GM12878 (cell line): ENCODE measurements at regions not wholly inside any gene's neighbourhood (a gene's known extent, or its start where the extent isn't known, plus 50 kb on each side); places are given as distances from the start of the nearest gene placed in this dataset.

Experiments used
- ATAC-seq: fragments of 200-7000 bp; cut with Tn5 transposase; 3 replicates; pipeline ENCODE4 v1.9.1; 2020; ENCODE audit warnings: mild to moderate bottlenecking, moderate library complexity
- BruUV-seq: library from RNA; stranded (reverse); fragments of 400-500 nt; replicated peaks from 2 replicates; lab custom pipeline; 2021; lab: Mats Ljungman, UMichigan
- CTCF ChIA-PET: fragments of 300-600 bp; sonication (Branson Sonifier 250); formaldehyde crosslinking; extraction: SDS; loops from one replicate; lab custom pipeline; 2021; ENCODE audit warnings: inconsistent platforms; lab: Yijun Ruan, JAX
- POLR2A ChIA-PET: fragments of 350-600 bp; formaldehyde crosslinking; extraction: SDS; loops from one replicate; lab custom pipeline; 2021; ENCODE audit warnings: inconsistent platforms; lab: Charles Lee
- RAD21 ChIA-PET: fragments of 300-600 bp; sonication (Branson Sonifier 250); formaldehyde crosslinking; loops from one replicate; lab custom pipeline; 2023; ENCODE audit warnings: antibody characterized with exemption; ENCODE audit not compliant: unreplicated experiment; lab: Charles Lee
- SMC1A ChIA-PET: fragments of 300-600 bp; sonication (Branson Sonifier 250); formaldehyde crosslinking; loops from one replicate; lab custom pipeline; 2023; ENCODE audit not compliant: unreplicated experiment, uncharacterized antibody; lab: Charles Lee
- DNase-seq: peaks from one replicate; pipeline ENCODE4 v3.0.0-alpha.2; 2011; ENCODE audit warnings: low read depth, low spot score
- FAIRE-seq: peaks from 3 replicates; lab custom pipeline; 2011; peaks lifted over from hg19 to GRCh38; lab: Jason Lieb, UNC
- H2AFZ ChIP-seq: 2 replicates; pipeline ENCODE4 v1.6.0; 2011; ENCODE audit warnings: low read depth, low read length, control low read depth; ENCODE audit not compliant: control insufficient read depth
- H3K27ac ChIP-seq: 2 replicates; pipeline ENCODE4 v1.5.1; 2011; ENCODE audit warnings: control low read depth; ENCODE audit not compliant: control insufficient read depth, insufficient read depth
- H3K27me3 ChIP-seq, 2 experiments: replicated peaks in 1 of 2; 2 replicates each; pipeline versions ENCODE4 v1.6.0 to v1.6.1; 2011; ENCODE audit warnings: low read length in 1 of 2; ENCODE audit not compliant: control insufficient read depth in 2 of 2, insufficient read depth in 2 of 2
- H3K36me3 ChIP-seq, 2 experiments: 2 replicates each; pipeline ENCODE4 v1.5.1; 2011; ENCODE audit warnings: low read length in 1 of 2; ENCODE audit not compliant: control insufficient read depth in 2 of 2, insufficient read depth in 2 of 2
- H3K4me1 ChIP-seq: 2 replicates; pipeline ENCODE4 v1.6.1; 2011; ENCODE audit warnings: mild to moderate bottlenecking, low read length, moderate library complexity, mixed read lengths; ENCODE audit not compliant: control insufficient read depth, insufficient read depth
- H3K4me2 ChIP-seq: 2 replicates; pipeline ENCODE4 v1.6.0; 2011; ENCODE audit warnings: control low read depth; ENCODE audit not compliant: control insufficient read depth, insufficient read depth
- H3K4me3 ChIP-seq: fragments of 200-600 bp; sonication (generic); 2 replicates; pipeline ENCODE4 v1.5.1; 2016
- H3K79me2 ChIP-seq: 2 replicates; pipeline ENCODE4 v1.6.0; 2011; ENCODE audit warnings: low read length; ENCODE audit not compliant: control insufficient read depth, insufficient read depth
- H3K9ac ChIP-seq: 2 replicates; pipeline ENCODE4 v1.8.0; 2011; ENCODE audit warnings: low read length, control low read depth, mixed read lengths; ENCODE audit not compliant: control insufficient read depth, insufficient read depth
- H3K9me3 ChIP-seq: replicated peaks from 3 replicates; pipeline ENCODE4 v1.5.1; 2011; ENCODE audit warnings: mild to moderate bottlenecking, low read length; ENCODE audit not compliant: control insufficient read depth, insufficient read depth
- H4K20me1 ChIP-seq: 2 replicates; pipeline ENCODE4 v1.6.0; 2011; ENCODE audit not compliant: control insufficient read depth, insufficient read depth
- CHD2 ChIP-seq: IDR thresholded peaks from 2 replicates; pipeline ENCODE4 v1.6.1; 2011; ENCODE audit warnings: low read depth, low read length, improper control_type of control experiment, borderline replicate concordance
- HDAC6 ChIP-seq: fragments of 200-600 bp; sonication (generic); IDR thresholded peaks from one replicate; pipeline ENCODE4 v1.8.0; 2017; ENCODE audit warnings: antibody characterized with exemption; ENCODE audit not compliant: unreplicated experiment
- JUNB ChIP-seq: IDR thresholded peaks from 2 replicates; pipeline ENCODE4 v1.6.1; 2016; ENCODE audit warnings: antibody characterized with exemption, mild to moderate bottlenecking
- JUND ChIP-seq: IDR thresholded peaks from 2 replicates; pipeline ENCODE4 v1.6.1; 2012; ENCODE audit warnings: low read depth, mild to moderate bottlenecking, low read length, improper control_type of control experiment, moderate library complexity
- POU2F2 ChIP-seq: IDR thresholded peaks from 3 replicates; pipeline ENCODE4 v1.6.1; 2011; ENCODE audit warnings: low read depth, mild to moderate bottlenecking, low read length, borderline replicate concordance
- RELA ChIP-seq: fragments of 450-650 bp; IDR thresholded peaks from 2 replicates; pipeline ENCODE4 v1.8.0; 2014; ENCODE audit warnings: borderline replicate concordance; ENCODE audit not compliant: partially characterized antibody
- SREBF1 ChIP-seq: IDR thresholded peaks from 2 replicates; pipeline ENCODE4 v1.6.1; 2012; ENCODE audit warnings: mild to moderate bottlenecking, low read length
- ZBED1 ChIP-seq: IDR thresholded peaks from 2 replicates; pipeline ENCODE4 v1.6.1; 2016; ENCODE audit warnings: borderline replicate concordance
- ZNF217 ChIP-seq: fragments of 450-650 bp; IDR thresholded peaks from 2 replicates; pipeline ENCODE4 v1.6.1; 2017; ENCODE audit warnings: antibody characterized with exemption, mild to moderate bottlenecking
- WGBS: methylation state at CpG from one replicate; pipeline ENCODE4 v1.1.6; 2016; ENCODE audit warnings: low lambda C conversion rate; ENCODE audit not compliant: insufficient replicate concordance, insufficient coverage; ENCODE audit errors: missing lambda C conversion rate; 5-methylcytosine and 5-hydroxymethylcytosine counted together
- in situ Hi-C: fragments of 300-500 bp; cut with MboI; formaldehyde crosslinking; loops from 9 replicates; pipeline ENCODE4 v1.14.3; 2018; ENCODE audit warnings: mixed read lengths
- intact Hi-C: fragments of 100-400 bp; cut with micrococcal nuclease; formaldehyde crosslinking; loops from one replicate; pipeline ENCODE4 v1.14.2; 2022; ENCODE audit not compliant: unreplicated experiment
- TF ChIP-seq, protein P1 (sequence below): fragments of 450-650 bp; IDR thresholded peaks from 2 replicates; pipeline ENCODE4 v1.6.1; 2017; ENCODE audit warnings: mild to moderate bottlenecking, moderate library complexity
- TF ChIP-seq, protein P2 (sequence below): fragments of 450-650 bp; IDR thresholded peaks from 2 replicates; pipeline ENCODE4 v1.6.1; 2017; ENCODE audit warnings: low read depth, mild to moderate bottlenecking, moderate library complexity
- TF ChIP-seq, protein P3 (sequence below): fragments of 150-350 bp; IDR thresholded peaks from 2 replicates; pipeline ENCODE4 v1.6.1; 2014; ENCODE audit warnings: mild to moderate bottlenecking, low read depth, low read length
- TF ChIP-seq, protein P4 (sequence below): fragments of 450-650 bp; IDR thresholded peaks from 2 replicates; pipeline ENCODE4 v1.6.1; 2017; ENCODE audit warnings: borderline replicate concordance

DNA sequence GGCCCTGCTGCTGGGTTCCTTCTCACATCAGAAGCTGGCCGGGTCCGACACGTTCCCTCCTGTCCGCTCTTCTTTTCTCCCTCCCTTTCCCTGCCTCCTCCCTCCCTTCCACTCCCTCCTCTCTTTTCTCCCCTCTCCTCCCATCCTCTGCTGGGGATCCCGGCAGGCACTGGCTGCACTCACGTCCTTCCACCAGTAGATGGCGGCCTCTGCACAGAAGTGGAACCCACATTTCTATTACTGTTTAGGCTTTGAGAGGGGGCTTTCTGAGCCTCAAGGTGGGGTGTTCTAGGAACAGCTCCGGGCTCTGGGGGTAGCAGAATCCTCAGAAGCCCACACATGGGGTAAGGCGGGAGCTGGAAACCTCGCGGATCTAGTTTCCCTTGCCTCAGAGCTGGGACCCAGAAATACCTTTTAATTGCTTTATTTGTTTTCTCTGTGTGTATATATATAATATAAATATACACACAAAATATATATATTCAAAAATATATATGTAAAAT is 294.2 kb downstream of the ZNF536 start (continued):
- TF ChIP-seq, protein P1, sequence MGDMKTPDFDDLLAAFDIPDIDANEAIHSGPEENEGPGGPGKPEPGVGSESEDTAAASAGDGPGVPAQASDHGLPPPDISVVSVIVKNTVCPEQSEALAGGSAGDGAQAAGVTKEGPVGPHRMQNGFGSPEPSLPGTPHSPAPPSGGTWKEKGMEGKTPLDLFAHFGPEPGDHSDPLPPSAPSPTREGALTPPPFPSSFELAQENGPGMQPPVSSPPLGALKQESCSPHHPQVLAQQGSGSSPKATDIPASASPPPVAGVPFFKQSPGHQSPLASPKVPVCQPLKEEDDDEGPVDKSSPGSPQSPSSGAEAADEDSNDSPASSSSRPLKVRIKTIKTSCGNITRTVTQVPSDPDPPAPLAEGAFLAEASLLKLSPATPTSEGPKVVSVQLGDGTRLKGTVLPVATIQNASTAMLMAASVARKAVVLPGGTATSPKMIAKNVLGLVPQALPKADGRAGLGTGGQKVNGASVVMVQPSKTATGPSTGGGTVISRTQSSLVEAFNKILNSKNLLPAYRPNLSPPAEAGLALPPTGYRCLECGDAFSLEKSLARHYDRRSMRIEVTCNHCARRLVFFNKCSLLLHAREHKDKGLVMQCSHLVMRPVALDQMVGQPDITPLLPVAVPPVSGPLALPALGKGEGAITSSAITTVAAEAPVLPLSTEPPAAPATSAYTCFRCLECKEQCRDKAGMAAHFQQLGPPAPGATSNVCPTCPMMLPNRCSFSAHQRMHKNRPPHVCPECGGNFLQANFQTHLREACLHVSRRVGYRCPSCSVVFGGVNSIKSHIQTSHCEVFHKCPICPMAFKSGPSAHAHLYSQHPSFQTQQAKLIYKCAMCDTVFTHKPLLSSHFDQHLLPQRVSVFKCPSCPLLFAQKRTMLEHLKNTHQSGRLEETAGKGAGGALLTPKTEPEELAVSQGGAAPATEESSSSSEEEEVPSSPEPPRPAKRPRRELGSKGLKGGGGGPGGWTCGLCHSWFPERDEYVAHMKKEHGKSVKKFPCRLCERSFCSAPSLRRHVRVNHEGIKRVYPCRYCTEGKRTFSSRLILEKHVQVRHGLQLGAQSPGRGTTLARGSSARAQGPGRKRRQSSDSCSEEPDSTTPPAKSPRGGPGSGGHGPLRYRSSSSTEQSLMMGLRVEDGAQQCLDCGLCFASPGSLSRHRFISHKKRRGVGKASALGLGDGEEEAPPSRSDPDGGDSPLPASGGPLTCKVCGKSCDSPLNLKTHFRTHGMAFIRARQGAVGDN, result no peak
- TF ChIP-seq HDAC6, result no peak

DNA sequence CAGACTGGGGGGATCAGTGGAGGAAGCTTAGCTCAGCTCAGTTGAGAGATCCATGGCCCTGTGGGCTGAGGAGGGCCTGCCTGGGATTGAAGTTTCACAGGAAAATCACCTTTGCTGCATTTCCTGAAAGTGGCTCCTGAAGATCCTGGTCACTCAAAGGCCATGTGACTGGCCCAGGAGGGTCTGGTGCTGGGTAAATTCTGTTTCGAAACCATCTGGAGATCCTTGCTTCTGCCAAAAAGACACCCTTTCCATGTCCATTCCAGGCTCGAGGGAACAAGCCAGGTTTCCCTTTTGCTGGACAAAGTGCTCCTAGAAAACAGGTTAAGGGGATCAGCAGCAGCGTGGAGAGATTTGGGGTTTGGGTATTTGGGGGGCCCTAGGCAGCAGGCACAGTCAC is 293.3 kb downstream of the ZNF536 start:
- intact Hi-C loops, result loop anchor here (5.0 kb wide), 1 partner anchor 1557 kb away; no protein-coding TSS in a partner anchor
- no peak for TF ChIP-seq ZBED1
- no peak for TF ChIP-seq RELA
- no peak for TF ChIP-seq POU2F2
- TF ChIP-seq, protein P2, sequence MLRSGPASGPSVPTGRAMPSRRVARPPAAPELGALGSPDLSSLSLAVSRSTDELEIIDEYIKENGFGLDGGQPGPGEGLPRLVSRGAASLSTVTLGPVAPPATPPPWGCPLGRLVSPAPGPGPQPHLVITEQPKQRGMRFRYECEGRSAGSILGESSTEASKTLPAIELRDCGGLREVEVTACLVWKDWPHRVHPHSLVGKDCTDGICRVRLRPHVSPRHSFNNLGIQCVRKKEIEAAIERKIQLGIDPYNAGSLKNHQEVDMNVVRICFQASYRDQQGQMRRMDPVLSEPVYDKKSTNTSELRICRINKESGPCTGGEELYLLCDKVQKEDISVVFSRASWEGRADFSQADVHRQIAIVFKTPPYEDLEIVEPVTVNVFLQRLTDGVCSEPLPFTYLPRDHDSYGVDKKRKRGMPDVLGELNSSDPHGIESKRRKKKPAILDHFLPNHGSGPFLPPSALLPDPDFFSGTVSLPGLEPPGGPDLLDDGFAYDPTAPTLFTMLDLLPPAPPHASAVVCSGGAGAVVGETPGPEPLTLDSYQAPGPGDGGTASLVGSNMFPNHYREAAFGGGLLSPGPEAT, result no peak
- TF ChIP-seq, protein P3, sequence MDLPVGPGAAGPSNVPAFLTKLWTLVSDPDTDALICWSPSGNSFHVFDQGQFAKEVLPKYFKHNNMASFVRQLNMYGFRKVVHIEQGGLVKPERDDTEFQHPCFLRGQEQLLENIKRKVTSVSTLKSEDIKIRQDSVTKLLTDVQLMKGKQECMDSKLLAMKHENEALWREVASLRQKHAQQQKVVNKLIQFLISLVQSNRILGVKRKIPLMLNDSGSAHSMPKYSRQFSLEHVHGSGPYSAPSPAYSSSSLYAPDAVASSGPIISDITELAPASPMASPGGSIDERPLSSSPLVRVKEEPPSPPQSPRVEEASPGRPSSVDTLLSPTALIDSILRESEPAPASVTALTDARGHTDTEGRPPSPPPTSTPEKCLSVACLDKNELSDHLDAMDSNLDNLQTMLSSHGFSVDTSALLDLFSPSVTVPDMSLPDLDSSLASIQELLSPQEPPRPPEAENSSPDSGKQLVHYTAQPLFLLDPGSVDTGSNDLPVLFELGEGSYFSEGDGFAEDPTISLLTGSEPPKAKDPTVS, result no peak
- TF ChIP-seq JUNB, result no peak
- TF ChIP-seq CHD2, result no peak
- no peak for TF ChIP-seq JUND
- no peak for TF ChIP-seq SREBF1
- TF ChIP-seq, protein P4, sequence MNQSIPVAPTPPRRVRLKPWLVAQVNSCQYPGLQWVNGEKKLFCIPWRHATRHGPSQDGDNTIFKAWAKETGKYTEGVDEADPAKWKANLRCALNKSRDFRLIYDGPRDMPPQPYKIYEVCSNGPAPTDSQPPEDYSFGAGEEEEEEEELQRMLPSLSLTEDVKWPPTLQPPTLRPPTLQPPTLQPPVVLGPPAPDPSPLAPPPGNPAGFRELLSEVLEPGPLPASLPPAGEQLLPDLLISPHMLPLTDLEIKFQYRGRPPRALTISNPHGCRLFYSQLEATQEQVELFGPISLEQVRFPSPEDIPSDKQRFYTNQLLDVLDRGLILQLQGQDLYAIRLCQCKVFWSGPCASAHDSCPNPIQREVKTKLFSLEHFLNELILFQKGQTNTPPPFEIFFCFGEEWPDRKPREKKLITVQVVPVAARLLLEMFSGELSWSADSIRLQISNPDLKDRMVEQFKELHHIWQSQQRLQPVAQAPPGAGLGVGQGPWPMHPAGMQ, result no peak
- no peak for TF ChIP-seq ZNF217

More for the DNA sequence above, 293.3 kb downstream of the ZNF536 start:
- Histone ChIP-seq H3K4me3 (no peak overlapping the region), H3K4me1 (no peaks in the 10 kb centered on the region), H3K27ac (no peak overlapping the region), H2AFZ (no peak overlapping the region), H3K9me3 (no peaks in the 10 kb centered on the region), H4K20me1 (no peaks in the 10 kb centered on the region), H3K9ac (no peak overlapping the region), H3K36me3 (no peaks in the 10 kb centered on the region), H3K27me3 (no peaks in the 10 kb centered on the region), H3K79me2 (no peaks in the 10 kb centered on the region), H3K4me2 (no peak overlapping the region)
- in situ Hi-C loops, result loop anchor here (5.0 kb wide), 1 partner anchor 1902 kb away; no protein-coding TSS in a partner anchor
- CTCF ChIA-PET, result interaction anchor here (0.8 to 2.7 kb wide), 5 partner anchors 10 to 1674 kb away, joined by 3 to 16 read pairs (median 10); no protein-coding TSS in a partner anchor
- ATAC-seq (no peak), FAIRE-seq (no peak), DNase-seq (no peak)
- POLR2A ChIA-PET, result no interaction called here
- BruUV-seq, result no TSS peak
- 0% methylated on average over 3 of the region's 3 CpGs for WGBS
- SMC1A ChIA-PET, result no interaction called here
- RAD21 ChIA-PET, result interaction anchor here (1.0 kb wide), 1 partner anchor 10 kb away, joined by 5 read pairs; no protein-coding TSS in a partner anchor
